Left ventricle myocardium superior (tissue), 1 donor: ENCODE measurements at regions not wholly inside any gene's neighbourhood (a gene's known extent, or its start where the extent isn't known, plus 50 kb on each side); places are given as distances from the start of the nearest gene placed in this dataset.
"Not testable (repeated sequence)": the region's sequence is repeated elsewhere in the genome, so short reads cannot be mapped to it uniquely, and the experiment has no call there.

Experiments used
- ATAC-seq: fragments of 200-7000 bp; cut with Tn5 transposase; one replicate; pipeline ENCODE4 v1.9.1; 2020; ENCODE audit warnings: mild to moderate bottlenecking, moderate library complexity
- DNase-seq: peaks from one replicate; pipeline ENCODE4 v3.0.0-alpha.2; 2020
- intact Hi-C: fragments of 100-400 bp; cut with micrococcal nuclease; formaldehyde crosslinking; loops from one replicate; pipeline ENCODE4 v1.11.0; 2022
- donor health status: DM: no; HTN: yes; CAD: no; lungs with severe emphysema.

DNA sequence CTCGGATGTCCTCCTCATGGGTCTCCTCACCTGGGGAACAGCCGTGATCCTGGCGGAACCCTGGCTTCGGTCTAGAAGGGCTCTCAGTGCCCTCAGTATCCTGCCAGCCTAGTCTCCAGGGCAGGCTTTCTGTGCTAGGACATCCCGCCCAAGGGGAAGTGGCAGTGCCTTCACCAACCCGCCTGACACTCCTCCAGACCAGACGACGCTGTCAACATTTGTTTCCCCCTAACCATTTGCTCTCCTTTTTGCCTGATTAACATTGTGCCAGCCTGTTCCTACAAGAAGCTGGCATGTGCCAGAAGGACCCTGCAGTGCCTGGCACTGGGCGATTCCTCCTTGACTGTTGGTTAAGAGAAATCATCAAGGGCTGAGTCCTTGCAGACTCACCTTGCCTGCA lies 358.9 kb upstream of the IRX2 start:
- DNase-seq (no peak), ATAC-seq (no peak)
- intact Hi-C loops, result no loop called here

DNA sequence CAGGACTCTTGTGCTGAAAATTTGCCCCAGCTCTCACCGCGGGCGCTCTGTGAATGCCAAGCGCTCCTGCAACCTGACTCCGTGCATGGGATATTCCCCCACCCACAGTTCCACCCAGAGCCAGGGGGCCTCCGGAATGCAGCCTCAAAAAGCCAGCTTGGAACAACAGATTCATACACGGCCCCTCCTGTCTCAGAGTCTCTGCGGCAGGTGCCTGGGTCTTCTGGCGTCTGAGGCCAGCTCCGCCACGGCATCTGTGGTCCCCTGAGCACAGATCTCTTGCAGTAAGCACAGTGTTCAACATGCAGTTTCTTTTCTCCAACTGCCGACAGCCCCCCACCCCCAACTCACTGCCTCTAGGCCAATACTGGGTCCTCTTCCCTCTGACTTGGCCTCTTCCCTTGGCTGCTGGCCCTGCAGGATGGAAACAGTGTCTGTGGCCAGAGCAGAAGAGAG lies 355.7 kb upstream of the IRX2 start:
- no peak for DNase-seq

DNA sequence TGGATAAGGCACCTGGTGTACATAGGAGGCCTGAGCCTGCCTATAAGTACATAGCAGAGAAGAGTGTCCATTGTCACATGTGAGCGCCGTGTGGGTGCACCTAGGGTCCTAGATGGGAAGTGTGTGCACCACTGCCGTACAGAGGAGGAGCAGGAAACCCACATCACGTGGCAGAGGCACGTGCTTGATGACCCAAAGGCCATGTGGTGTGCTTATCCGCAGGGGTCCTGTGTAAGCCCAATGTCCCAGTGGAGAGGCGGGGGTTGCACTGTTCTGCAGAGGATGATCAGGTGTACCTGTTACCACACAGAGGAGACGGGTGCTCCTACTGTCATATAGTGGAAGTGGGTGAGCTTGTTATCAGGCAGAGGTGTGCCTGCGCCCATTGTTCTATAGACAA lies 354.1 kb upstream of the IRX2 start:
- DNase-seq (no peak), ATAC-seq (no peak)
- intact Hi-C loops, result no loop called here

More for the DNA sequence above, 355.7 kb upstream of the IRX2 start:
- no peak for ATAC-seq
- intact Hi-C loops, result no loop called here

DNA sequence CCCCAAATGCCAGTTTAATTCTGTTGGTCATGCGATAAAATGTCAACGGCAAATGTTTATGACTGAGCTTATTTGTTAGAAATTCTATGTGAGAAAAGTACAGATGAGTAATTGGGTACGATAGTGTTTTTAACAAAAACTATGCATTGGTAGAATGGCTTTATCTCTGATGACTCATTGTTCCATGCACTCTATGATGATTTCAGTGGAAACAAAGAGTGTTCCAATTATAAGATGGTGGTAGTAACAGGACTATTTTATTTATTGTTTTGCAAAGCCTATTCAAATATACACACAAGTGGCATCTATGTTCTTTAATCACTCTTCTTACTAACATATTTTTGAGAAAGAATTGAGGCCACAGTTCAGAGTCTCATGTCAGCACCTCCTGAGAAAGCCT lies 353.7 kb upstream of the IRX2 start:
- ATAC-seq (no peak), DNase-seq (no peak)
- intact Hi-C loops, result no loop called here

DNA sequence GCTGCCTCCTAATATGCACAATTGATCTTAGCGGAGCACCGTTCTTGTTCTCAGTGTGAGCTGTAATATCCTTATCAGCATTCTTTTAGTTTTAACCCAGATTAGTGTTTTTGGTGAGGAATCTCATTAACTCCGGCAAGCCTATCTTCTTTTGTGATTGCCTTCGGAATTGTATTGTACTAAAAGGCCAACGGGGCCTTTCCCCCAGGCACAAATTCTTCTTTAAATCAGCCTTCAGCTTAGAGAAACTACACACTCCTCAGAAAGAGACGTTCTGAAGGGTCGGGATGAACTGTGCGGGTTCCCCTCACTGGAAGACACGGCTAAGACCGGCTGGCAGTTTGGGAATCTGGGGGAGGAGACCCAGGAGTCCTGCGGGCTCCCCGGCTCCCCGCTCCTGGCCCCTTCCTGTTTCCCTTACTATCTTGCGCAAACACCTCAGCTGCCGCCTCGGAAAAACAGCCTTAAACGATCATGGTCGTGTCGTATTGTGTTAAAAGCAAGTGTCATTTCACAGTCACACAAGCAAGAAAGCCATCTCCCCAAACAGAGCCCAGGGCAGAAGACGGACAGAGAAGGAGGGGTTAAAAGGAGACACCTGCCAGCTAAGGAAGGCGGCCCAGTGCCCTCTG lies 353.1 kb upstream of the IRX2 start:
- DNase-seq (no peak), ATAC-seq (no peak)
- intact Hi-C loops, result no loop called here

DNA sequence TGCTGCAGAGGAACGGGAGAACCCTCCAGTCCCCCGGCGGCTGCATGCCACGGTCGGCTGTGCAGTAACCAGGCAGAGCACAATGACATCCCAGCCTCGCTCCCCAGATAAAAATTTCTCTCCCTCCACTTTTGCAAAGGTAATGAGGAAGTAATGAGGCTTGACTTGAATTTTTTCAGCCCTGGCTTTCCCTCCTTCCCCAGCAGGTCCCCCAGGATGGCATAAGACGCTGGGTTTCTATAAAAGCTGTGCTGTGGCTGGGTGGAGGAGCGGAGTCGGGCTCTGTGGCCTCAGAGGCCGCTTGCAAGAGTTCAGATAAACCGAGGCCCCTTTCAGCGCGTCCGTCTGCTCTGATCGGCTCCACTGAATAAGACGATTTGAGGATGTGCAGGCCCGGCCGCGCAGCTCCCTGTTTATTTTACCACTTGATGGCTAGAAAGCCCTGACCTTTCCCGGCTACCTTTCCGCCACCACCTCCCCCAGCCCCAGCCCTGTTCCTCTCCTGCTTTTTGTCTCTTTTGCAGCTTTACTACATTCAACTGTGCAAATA lies 351.9 kb upstream of the IRX2 start:
- DNase-seq, result no peak
- no peak for ATAC-seq
- intact Hi-C loops, result no loop called here

DNA sequence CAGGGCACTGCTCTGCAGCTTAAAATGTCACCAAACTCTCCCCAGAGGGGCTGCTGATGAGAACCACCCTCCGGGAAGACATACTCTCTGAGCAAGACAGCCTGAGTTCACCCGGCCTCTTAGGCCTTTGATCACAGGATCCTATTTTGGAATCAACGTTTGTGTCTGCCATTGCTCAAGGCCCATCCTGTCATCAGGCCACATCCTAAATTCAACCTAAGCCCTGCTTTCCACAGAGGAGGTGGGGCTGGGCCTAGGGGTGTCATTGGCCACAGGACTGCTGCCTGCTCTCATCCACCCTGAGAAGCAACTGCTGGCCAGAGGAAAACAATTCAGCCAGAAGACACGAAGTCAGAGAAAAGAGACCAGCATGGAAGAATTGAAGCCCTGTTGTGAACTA lies 351.1 kb upstream of the IRX2 start:
- ATAC-seq, result no peak
- intact Hi-C loops, result no loop called here
- no peak for DNase-seq

DNA sequence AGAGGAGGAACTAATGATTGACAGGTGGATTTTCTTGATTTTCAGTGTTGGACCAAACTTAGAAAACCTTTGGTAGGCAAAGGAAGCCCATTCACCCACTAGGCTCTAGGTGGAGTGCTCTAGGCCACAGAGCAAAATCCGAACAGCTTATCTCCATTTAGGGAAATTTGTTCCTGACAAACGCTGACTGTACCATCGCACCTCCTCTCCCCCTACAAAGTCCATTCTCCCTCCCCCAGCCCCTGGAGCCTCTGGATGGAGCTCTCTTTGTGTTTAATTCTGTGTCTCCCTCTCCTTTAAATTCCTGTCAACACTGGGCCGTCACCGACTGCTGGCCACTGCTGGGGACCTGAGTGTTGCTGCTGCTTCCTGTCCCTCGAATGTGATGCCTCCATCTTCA lies 350.1 kb upstream of the IRX2 start:
- no peak for ATAC-seq
- no peak for DNase-seq
- intact Hi-C loops, result no loop called here

DNA sequence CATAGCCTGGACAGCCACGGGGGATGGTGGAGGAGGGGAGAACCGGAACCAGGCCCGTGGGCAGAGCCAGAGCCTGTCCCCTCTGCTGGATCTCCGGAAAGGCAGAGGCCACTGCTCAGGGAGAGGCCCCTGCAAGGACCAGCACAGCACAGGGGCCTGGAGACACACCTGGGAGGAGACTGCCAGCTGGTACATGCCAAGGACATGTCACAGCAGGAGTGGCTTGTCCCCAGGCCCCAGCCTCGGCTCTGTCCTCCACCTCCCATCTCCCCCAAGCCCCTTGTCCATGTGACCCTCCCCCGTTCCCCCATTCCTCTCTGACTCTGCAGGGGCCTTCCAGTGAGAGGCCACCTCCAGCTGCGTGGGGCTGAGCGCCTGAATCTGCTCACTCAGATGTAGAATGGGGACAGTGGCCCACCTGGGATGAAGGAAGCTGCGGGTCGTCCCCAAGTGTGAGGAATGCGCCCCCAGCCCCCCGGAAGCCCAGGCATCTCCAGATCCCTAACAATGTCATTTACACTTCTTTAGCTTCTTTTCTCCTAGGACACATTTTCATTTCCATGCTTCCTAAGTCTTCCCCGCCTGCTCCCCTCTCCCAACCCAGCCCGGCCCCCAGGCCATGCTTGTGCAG lies 349.6 kb upstream of the IRX2 start:
- intact Hi-C loops, result no loop called here
- DNase-seq (no peak), ATAC-seq (no peak)

DNA sequence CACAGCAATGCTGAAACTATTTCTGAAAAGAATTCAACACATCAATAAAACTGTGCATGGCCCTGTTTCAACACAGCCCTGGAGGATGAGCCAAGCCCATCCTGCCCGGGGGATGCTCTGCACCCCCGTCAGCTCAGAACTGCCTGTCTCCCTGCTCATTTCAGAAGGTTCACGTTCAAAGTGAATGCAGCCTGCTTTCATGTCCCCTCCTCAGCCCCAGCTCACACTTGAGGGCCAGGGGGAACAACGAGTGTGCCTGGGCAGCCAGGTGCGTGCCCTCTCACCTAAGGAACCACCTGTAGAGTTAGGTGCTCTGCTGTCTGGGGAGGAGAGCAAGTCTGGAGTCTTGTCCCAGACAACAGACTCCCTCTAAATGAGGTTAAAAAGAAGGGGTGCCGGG lies 348.5 kb upstream of the IRX2 start:
- intact Hi-C loops, result no loop called here
- DNase-seq (no peak), ATAC-seq (no peak)

DNA sequence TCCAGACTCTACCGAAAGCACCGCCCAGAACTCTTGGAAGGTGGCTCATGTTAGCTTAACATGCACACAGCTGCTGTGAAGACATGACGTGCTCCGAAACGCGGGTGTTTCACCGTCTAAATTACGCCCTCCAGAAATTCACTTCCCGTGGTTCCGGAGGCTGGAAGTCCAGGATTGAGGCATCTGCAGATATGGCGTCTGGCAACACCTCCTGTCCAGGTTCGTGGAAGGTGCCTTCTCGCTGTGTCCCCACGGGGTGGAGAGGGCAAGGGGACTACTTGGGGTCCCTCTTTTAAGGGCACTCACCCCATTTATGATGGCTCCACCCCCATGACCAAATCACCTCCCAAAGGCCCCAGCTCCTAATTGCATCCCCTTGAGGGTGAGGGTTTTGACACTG lies 348.0 kb upstream of the IRX2 start:
- intact Hi-C loops, result no loop called here
- ATAC-seq (no peak), DNase-seq (no peak)

DNA sequence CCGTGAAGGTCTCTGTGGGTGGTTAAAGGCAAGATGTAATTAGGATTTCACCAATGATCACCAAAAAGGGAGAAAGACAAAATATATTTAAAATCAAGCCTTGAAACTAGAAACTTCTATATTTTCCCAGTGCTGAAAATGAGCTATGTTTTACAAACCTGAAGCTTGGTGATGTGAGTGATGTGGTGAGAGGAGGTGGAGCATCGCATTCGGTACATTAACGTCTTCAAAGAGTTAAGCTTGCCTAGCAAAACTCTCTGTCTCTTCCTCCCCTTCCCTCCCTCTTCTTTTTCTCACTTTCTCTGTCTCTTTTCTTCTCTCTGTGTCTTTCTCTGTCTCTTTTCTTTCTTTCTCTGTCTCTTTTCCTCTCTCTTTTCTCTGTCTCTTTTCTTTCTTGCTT lies 347.3 kb upstream of the IRX2 start:
- no peak for ATAC-seq
- intact Hi-C loops, result no loop called here

DNA sequence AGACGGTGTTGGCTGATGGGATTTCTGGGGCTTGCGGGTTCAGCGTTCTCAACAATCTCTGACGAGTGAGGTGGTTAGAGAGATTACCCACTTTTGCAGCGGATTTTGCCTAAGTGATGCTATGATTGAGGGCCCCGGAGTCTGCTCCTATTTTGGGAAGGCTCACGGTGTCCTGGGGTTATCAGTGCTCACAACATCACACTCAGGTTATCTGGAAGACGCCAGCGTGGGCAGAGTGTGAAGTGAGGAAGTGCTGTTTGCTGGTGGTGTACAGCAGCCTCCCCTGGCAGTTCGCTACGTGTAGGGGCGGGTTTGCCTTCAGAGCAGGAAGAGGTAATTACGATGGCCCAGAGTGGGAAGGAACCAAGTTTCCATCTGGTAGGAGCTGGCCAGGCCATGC lies 341.2 kb upstream of the IRX2 start:
- ATAC-seq (peak; percentile 92), DNase-seq (no peak)
- intact Hi-C loops, result no loop called here

More for the DNA sequence above, 347.3 kb upstream of the IRX2 start:
- no peak for DNase-seq

DNA sequence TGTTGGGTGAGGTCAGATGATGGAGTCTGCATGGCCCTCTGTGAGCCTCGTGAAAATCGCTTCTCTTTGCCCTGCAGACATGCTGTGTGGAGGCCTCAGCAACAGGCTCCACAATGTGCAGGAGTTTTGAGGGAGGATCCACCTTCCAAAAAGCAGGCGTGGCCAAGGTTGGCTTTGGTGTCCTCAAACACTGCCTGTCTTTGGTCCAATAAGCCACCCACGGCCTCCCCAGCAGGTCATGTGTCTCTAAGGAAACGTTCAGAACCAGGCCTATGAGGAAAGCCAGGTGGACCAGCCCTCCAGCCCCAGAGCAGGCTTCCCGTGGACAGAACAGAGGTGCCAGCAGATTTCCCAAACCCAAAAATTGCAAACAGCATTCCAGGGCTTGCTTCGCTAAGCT lies 340.7 kb upstream of the IRX2 start:
- intact Hi-C loops, result no loop called here
- DNase-seq (no peak), ATAC-seq (peak; percentile 21)

DNA sequence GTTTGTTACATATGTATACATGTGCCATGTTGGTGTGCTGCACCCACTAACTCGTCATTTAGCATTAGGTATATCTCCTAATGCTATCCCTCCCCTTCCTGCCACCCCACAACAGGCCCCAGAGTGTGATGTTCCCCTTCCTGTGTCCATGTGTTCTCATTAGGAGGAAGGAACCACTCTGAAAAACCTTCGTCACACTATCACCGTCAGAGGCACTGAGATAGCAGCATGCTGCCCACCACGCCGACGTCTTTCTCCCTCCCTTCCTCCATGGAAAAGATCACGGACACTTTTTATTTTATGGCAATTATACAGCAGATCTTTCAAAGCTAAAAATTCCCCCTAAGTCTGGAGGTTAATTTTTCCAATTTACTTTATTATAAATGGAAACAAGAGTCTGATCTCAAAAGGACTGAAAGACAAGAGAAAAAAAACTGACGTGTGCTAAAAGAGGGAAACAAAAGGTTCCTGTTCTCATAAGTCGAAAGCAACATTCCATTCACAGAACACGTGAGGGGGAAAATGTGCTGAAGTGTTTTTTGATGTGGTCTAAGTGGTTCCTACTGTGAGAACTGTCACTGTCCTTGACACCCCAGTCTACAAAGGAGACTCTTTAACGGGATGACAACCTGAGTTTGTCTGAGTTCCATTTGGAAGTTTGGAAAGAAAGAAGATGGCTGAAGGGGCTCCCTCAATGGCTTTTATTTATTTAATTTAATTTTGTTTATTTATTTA lies 339.7 kb upstream of the IRX2 start:
- peak; percentile 78 for ATAC-seq
- intact Hi-C loops, result no loop called here

DNA sequence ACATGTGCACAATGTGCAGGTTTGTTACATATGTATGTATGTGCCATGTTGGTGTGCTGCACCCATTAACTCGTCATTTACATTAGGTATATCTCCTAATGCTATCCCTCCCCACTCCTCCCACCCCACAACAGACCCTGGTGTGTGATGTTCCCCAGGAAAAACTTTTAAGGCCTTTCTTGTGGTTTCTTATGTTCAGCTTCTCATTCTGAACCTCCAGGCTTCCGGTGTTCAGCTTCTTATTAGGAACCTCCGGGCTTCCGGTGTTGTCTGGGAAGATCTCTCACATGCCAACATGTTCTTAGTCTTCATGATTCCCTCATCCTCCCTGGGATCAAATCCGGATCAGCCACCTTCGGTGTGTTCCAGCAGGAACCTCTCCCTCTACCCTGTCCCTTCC lies 338.8 kb upstream of the IRX2 start:
- intact Hi-C loops, ATAC-seq, DNase-seq: not testable (repeated sequence)

More for the DNA sequence above, 339.7 kb upstream of the IRX2 start:
- DNase-seq, result no peak

DNA sequence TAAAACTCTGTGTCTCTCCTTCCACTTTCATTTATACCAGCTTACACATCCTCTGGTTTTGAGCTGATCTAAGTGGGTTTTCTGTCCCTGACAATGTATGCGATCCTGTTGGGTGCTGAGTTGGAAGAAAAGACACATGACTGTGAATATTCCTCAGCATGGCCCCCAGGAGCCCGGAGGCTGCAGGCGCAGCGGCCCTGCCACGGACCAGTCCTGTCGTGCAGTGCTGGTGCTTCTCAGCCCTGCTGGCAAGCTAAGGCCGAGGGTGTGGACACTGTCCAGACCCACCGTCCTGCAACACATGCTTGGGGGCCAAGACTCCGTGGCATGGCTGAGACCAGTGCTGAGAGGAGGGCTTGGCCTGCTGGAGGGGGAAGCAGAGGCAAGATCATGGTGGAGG lies 328.9 kb upstream of the IRX2 start:
- ATAC-seq (no peak), DNase-seq (no peak)
- intact Hi-C loops, result no loop called here

DNA sequence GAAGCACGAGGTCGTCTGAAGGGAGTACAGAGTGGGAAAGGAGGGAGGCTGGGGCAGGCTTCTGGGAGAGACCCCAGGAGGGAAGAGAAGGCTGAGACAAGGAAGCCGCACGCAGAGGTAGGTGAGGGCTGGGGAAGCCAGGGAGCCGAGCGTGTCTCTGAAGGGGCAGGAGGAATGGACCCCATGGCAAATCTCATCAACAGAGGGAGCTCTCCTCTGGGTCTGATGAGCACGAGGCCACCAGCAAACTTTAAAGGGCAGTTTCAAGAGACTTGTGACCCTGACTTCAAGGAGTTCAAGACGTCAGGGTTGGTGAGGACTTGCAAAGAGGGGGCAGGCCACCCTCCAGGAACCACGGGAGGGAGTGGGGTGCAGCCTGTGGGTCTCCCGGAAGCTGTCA lies 326.2 kb upstream of the IRX2 start:
- intact Hi-C loops, result no loop called here
- ATAC-seq, result no peak
- DNase-seq, result no peak

DNA sequence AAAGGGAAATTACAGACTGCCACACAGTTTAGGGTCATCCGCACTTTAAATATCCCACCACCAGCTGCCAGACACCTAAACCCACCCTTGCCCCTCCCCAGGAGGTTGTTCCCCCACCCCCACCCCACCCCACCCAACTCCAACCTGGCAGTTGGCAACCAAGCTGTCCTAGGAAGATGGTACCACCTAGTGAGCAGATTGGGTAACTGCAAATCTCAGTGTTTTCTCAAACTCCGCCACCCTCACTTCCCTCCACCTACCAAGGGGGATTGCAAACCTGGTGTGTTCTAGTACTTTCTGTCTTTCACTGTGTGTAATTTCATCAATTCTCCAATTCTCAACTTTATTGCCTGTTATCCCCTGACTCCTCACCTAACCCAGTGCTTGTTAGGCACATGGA lies 323.8 kb upstream of the IRX2 start:
- intact Hi-C loops, result no loop called here
- DNase-seq (no peak), ATAC-seq (no peak)

DNA sequence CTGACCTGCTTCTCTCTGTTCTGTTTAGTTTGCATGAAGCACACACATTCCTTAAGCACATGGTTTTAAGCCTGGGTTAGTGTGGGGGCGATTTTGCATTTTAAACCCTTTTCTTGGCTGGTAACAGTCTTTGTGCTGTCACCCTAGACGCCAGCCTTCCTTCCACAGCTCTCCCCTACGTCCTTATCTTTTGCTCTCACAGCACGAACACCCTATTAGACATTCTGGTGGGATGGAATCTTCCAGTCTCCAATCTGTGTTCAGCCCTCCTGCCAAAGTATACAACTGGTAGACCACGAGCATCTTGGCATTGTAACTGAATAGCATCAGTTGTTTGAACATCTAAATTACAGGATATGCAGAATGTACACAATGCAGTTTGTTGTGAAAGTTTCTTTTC lies 316.9 kb upstream of the IRX2 start:
- DNase-seq, result no peak
- intact Hi-C loops, result no loop called here
- no peak for ATAC-seq
